ENCODE measurements at regions not wholly inside any gene's neighbourhood (a gene's known extent, or its start where the extent isn't known, plus 50 kb on each side); places are given as distances from the start of the nearest gene placed in this dataset.

DNA sequence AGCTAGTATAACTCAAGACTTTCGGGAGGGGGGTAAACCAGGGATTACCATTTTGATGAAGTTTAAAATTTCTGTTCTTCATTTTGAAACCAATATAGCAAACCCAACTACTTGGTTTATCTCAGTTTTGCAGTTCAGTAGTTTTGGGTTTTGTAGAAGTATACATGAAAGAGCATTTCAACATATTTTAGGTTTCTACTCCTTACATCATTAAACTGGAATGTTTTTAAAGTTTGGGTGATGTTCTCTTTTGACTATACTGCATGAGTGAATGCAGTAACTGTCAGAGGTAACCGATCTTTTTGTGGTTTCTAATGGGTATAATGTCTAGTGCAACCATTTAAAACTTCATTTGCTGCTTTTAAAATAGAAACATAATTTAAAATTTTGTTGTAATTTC lies 248.3 kb upstream of the MAD2L1 start:
- intact Hi-C loops (cut with DNase I), result no loop called here
- WGBS, 2 donors, result 80 to 83% methylated on average over 2 of the region's 2 CpGs

DNA sequence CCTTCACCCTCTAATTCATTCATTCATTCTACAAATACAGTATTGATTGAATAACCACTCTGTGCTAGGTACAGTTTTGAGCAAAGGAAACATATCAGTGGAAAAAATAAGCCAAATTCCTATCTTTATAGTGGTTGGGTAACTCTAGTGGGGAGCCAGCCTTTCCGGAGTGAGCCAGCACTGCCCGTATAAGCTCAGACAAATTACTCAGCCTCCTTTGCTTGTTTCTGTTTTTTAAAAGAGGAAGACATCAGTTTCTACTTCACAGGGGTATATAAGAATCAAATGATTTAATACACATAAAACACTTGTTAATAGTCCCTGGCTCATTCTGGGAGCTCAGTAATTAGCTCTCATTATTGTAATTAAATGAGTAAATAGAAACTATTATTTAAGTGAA lies 238.2 kb upstream of the MAD2L1 start:
- TF ChIP-seq, protein P1, sequence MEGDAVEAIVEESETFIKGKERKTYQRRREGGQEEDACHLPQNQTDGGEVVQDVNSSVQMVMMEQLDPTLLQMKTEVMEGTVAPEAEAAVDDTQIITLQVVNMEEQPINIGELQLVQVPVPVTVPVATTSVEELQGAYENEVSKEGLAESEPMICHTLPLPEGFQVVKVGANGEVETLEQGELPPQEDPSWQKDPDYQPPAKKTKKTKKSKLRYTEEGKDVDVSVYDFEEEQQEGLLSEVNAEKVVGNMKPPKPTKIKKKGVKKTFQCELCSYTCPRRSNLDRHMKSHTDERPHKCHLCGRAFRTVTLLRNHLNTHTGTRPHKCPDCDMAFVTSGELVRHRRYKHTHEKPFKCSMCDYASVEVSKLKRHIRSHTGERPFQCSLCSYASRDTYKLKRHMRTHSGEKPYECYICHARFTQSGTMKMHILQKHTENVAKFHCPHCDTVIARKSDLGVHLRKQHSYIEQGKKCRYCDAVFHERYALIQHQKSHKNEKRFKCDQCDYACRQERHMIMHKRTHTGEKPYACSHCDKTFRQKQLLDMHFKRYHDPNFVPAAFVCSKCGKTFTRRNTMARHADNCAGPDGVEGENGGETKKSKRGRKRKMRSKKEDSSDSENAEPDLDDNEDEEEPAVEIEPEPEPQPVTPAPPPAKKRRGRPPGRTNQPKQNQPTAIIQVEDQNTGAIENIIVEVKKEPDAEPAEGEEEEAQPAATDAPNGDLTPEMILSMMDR (IDR thresholded peaks at IDR 0.05), result no peak
- no peak for TF ChIP-seq POLR2A (IDR thresholded peaks at IDR 0.05)
- intact Hi-C loops (cut with DNase I), result no loop called here
- no peak overlapping the region for H3K27ac ChIP-seq
- ATAC-seq (no peak), DNase-seq (no peak)
- H3K9me3 ChIP-seq, result no peaks in the 10 kb centered on the region
- no peaks in the 10 kb centered on the region for H3K36me3 ChIP-seq (replicated peaks in 1 of 2; ENCODE audit: insufficient read depth in 1 of 2, low read depth in 2 of 2)
- no peaks in the 10 kb centered on the region for H3K27me3 ChIP-seq
- no peak overlapping the region for H3K4me3 ChIP-seq
- 42 to 43% methylated on average over 2 of the region's 2 CpGs for WGBS, 2 donors
- no peaks in the 10 kb centered on the region for H3K4me1 ChIP-seq

More for the DNA sequence above, 248.3 kb upstream of the MAD2L1 start:
- ATAC-seq (no peak), DNase-seq (no peak)
- no peak overlapping the region for H3K4me3 ChIP-seq
- no peaks in the 10 kb centered on the region for H3K4me1 ChIP-seq
- no peak overlapping the region for H3K27ac ChIP-seq
- H3K36me3 ChIP-seq (replicated peaks in 1 of 2; ENCODE audit: insufficient read depth in 1 of 2, low read depth in 2 of 2), result no peaks in the 10 kb centered on the region
- TF ChIP-seq POLR2A (IDR thresholded peaks at IDR 0.05), result no peak
- TF ChIP-seq, protein P1 (IDR thresholded peaks at IDR 0.05), result no peak
- H3K27me3 ChIP-seq, result no peaks in the 10 kb centered on the region
- H3K9me3 ChIP-seq, result no peaks in the 10 kb centered on the region

DNA sequence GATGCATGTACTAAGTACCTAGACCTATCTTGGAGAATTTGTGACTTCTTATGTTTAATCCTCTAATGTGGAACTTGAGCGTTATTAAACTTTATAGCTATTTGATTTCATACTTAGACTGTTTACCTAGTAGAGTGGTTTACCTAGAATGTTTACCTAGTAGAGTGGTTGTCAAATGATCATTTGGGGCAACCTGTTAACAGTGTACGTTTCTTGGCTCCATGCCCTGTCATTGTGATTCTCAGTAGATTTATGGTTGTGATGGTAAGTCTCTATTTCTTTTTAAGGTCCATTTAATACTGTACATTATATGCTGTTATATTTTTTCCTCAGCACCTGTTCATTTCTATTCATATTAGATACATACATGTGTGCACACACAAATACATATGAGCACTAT lies 233.0 kb upstream of the MAD2L1 start:
- Histone ChIP-seq H3K4me1 (no peaks in the 10 kb centered on the region), H3K27ac (no peak overlapping the region), H3K36me3 (replicated peaks in 1 of 2; ENCODE audit: insufficient read depth in 1 of 2, low read depth in 2 of 2) (no peaks in the 10 kb centered on the region), H3K4me3 (no peak overlapping the region), H3K27me3 (no peaks in the 10 kb centered on the region), H3K9me3 (no peaks in the 10 kb centered on the region)
- no peak for ATAC-seq
- intact Hi-C loops (cut with DNase I), result no loop called here
- 27 to 31% methylated on average over 2 of the region's 2 CpGs for WGBS, 2 donors
- DNase-seq, result no peak
- TF ChIP-seq, protein P1 (IDR thresholded peaks at IDR 0.05), result no peak
- TF ChIP-seq POLR2A (IDR thresholded peaks at IDR 0.05), result no peak

DNA sequence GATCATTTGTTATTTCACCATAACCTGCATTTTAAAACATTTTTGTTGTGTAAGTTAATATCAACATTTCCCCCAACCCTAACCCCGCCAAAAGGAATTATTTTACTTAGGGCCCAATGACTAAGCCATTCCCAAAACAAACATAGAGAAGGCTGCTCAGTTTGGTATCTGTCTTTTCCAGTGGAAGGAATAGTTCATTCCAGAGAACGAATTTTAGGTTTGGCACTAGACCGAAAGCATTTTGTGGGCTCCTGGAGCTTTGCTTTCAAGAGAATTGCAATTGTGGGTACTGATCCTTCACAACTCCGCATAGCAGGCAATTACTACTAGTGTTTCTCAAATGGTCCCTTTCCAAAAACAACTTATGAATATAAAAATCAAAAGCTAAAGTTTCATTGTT lies 226.7 kb upstream of the MAD2L1 start:
- Histone ChIP-seq H3K4me1 (no peaks in the 10 kb centered on the region), H3K27ac (no peak overlapping the region), H3K36me3 (replicated peaks in 1 of 2; ENCODE audit: insufficient read depth in 1 of 2, low read depth in 2 of 2) (no peaks in the 10 kb centered on the region), H3K27me3 (no peaks in the 10 kb centered on the region), H3K4me3 (no peak overlapping the region), H3K9me3 (no peaks in the 10 kb centered on the region)
- intact Hi-C loops (cut with DNase I), result no loop called here
- DNase-seq (no peak), ATAC-seq (no peak)
- 80 to 88% methylated on average over 4 of the region's 4 CpGs for WGBS, 2 donors
- TF ChIP-seq POLR2A (IDR thresholded peaks at IDR 0.05), result no peak
- TF ChIP-seq, protein P1 (IDR thresholded peaks at IDR 0.05), result no peak

DNA sequence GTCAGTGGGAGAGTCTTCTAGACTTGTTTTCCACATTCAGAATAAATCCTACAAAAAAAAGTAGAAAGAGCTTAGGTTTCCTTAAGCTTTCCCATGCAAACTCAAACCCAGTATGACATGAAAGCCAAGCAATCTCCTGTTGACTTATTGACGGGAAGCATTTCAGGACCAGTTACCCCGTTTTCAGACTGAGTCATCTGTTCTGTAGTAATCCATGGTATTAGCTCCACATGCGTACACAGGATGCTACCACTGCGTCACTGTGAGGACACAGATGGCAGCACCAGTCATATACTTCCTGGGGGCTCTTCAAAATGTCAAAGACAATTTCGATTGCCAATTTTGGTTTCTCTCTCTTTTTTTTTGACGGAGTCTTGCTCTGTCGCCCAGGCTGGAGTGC lies 224.9 kb upstream of the MAD2L1 start:
- H3K27ac ChIP-seq, result no peak overlapping the region
- H3K36me3 ChIP-seq (replicated peaks in 1 of 2; ENCODE audit: insufficient read depth in 1 of 2, low read depth in 2 of 2), result no peaks in the 10 kb centered on the region
- H3K4me3 ChIP-seq, result no peak overlapping the region
- WGBS, 2 donors, result 73 to 85% methylated on average over 7 of the region's 7 CpGs
- intact Hi-C loops (cut with DNase I), result no loop called here
- no peaks in the 10 kb centered on the region for H3K9me3 ChIP-seq
- ATAC-seq (no peak), DNase-seq (no peak)
- no peaks in the 10 kb centered on the region for H3K4me1 ChIP-seq
- TF ChIP-seq, protein P1 (IDR thresholded peaks at IDR 0.05), result no peak
- TF ChIP-seq POLR2A (IDR thresholded peaks at IDR 0.05), result no peak
- no peaks in the 10 kb centered on the region for H3K27me3 ChIP-seq
